ENCODE measurements at regions not wholly inside any gene's neighbourhood (a gene's known extent, or its start where the extent isn't known, plus 50 kb on each side); places are given as distances from the start of the nearest gene placed in this dataset.

- DNase-seq, result no peak
- TF ChIP-seq POLR2A (IDR thresholded peaks at IDR 0.05; ENCODE audit: low read length) (no peak), GATA1 (IDR thresholded peaks at IDR 0.05; ENCODE audit: low read depth, low read length) (no peak)
Measured at GRCh38 chr13:65990684-65991083, 1239.5 kb downstream of the PCDH9 start.

GRCh38 chr13:65985612-65986011 is 1244.5 kb downstream of the PCDH9 start:
- no peak for DNase-seq
- TF ChIP-seq GATA1 (IDR thresholded peaks at IDR 0.05; ENCODE audit: low read depth, low read length) (no peak), POLR2A (IDR thresholded peaks at IDR 0.05; ENCODE audit: low read length) (no peak)

GRCh38 chr13:65977525-65977924 is 1252.6 kb downstream of the PCDH9 start:
- DNase-seq, result no peak
- TF ChIP-seq GATA1 (IDR thresholded peaks at IDR 0.05; ENCODE audit: low read depth, low read length) (no peak), POLR2A (IDR thresholded peaks at IDR 0.05; ENCODE audit: low read length) (no peak)

GRCh38 chr13:65971541-65971940 is 1258.6 kb downstream of the PCDH9 start:
- TF ChIP-seq POLR2A (IDR thresholded peaks at IDR 0.05; ENCODE audit: low read length) (no peak), GATA1 (IDR thresholded peaks at IDR 0.05; ENCODE audit: low read depth, low read length) (no peak)
- DNase-seq, result no peak

GRCh38 chr13:65966991-65967451 is 1263.1 kb downstream of the PCDH9 start:
- peak; percentile 8 to 21 for DNase-seq
- no peak for TF ChIP-seq GATA1 (IDR thresholded peaks at IDR 0.05; ENCODE audit: low read depth, low read length)
- TF ChIP-seq POLR2A (IDR thresholded peaks at IDR 0.05; ENCODE audit: low read length), result no peak

GRCh38 chr13:65965501-65965900 is 1264.6 kb downstream of the PCDH9 start:
- TF ChIP-seq POLR2A (IDR thresholded peaks at IDR 0.05; ENCODE audit: low read length) (no peak), GATA1 (IDR thresholded peaks at IDR 0.05; ENCODE audit: low read depth, low read length) (no peak)
- DNase-seq, result no peak

GRCh38 chr13:65964672-65965071 is 1265.5 kb downstream of the PCDH9 start:
- no peak for DNase-seq
- TF ChIP-seq POLR2A (IDR thresholded peaks at IDR 0.05; ENCODE audit: low read length), result no peak
- TF ChIP-seq GATA1 (IDR thresholded peaks at IDR 0.05; ENCODE audit: low read depth, low read length), result no peak

- TF ChIP-seq GATA1 (IDR thresholded peaks at IDR 0.05; ENCODE audit: low read depth, low read length) (no peak), POLR2A (IDR thresholded peaks at IDR 0.05; ENCODE audit: low read length) (no peak)
- DNase-seq, result no peak
Measured at GRCh38 chr13:65959305-65959704, 1270.8 kb downstream of the PCDH9 start.

GRCh38 chr13:65946387-65946786 is 1283.7 kb downstream of the PCDH9 start:
- TF ChIP-seq POLR2A (IDR thresholded peaks at IDR 0.05; ENCODE audit: low read length) (no peak), GATA1 (IDR thresholded peaks at IDR 0.05; ENCODE audit: low read depth, low read length) (no peak)
- DNase-seq, result no peak

GRCh38 chr13:65943708-65944107 is 1286.4 kb downstream of the PCDH9 start:
- DNase-seq, result no peak
- TF ChIP-seq GATA1 (IDR thresholded peaks at IDR 0.05; ENCODE audit: low read depth, low read length), result no peak
- no peak for TF ChIP-seq POLR2A (IDR thresholded peaks at IDR 0.05; ENCODE audit: low read length)

- TF ChIP-seq GATA1 (IDR thresholded peaks at IDR 0.05; ENCODE audit: low read depth, low read length) (no peak), POLR2A (IDR thresholded peaks at IDR 0.05; ENCODE audit: low read length) (no peak)
- no peak for DNase-seq
Measured at GRCh38 chr13:65943024-65943423, 1287.1 kb downstream of the PCDH9 start.

GRCh38 chr13:65940720-65941119 is 1289.4 kb downstream of the PCDH9 start:
- DNase-seq, result no peak
- TF ChIP-seq GATA1 (IDR thresholded peaks at IDR 0.05; ENCODE audit: low read depth, low read length) (no peak), POLR2A (IDR thresholded peaks at IDR 0.05; ENCODE audit: low read length) (no peak)

GRCh38 chr13:65937251-65937650 is 1292.9 kb downstream of the PCDH9 start:
- TF ChIP-seq GATA1 (IDR thresholded peaks at IDR 0.05; ENCODE audit: low read depth, low read length), result no peak
- no peak for TF ChIP-seq POLR2A (IDR thresholded peaks at IDR 0.05; ENCODE audit: low read length)
- DNase-seq, result no peak

- no peak for DNase-seq
- no peak for TF ChIP-seq POLR2A (IDR thresholded peaks at IDR 0.05; ENCODE audit: low read length)
- no peak for TF ChIP-seq GATA1 (IDR thresholded peaks at IDR 0.05; ENCODE audit: low read depth, low read length)
Measured at GRCh38 chr13:65936249-65936648, 1293.9 kb downstream of the PCDH9 start.

GRCh38 chr13:65932587-65933239 is 1297.4 kb downstream of the PCDH9 start:
- no peak for DNase-seq
- no peak for TF ChIP-seq POLR2A (IDR thresholded peaks at IDR 0.05; ENCODE audit: low read length)
- TF ChIP-seq GATA1 (IDR thresholded peaks at IDR 0.05; ENCODE audit: low read depth, low read length), result no peak
